Activated B cell treated with CpG ODN at 0.5 μM for 24 hours (primary cell): ENCODE measurements at regions not wholly inside any gene's neighbourhood (a gene's known extent, or its start where the extent isn't known, plus 50 kb on each side); places are given as distances from the start of the nearest gene placed in this dataset.

Experiments
- ATAC-seq: fragments of 200-7000 bp; cut with Tn5 transposase; one replicate; pipeline ENCODE4 v1.10.0; 2021; ENCODE audit warnings: low read depth, mild to moderate bottlenecking, moderate library complexity
- CTCF ChIA-PET: fragments of 350-600 bp; sonication (Branson Sonifier 250); formaldehyde crosslinking; loops from one replicate; lab custom pipeline; 2021; ENCODE audit warnings: antibody characterized with exemption; lab: Charles Lee
- POLR2A ChIA-PET: fragments of 350-600 bp; sonication (Branson Sonifier 250); formaldehyde crosslinking; loops from one replicate; lab custom pipeline; 2021; ENCODE audit warnings: antibody characterized with exemption; lab: Charles Lee
- DNase-seq: peaks from one replicate; pipeline ENCODE4 v3.0.0; 2022
- H3K27ac Mint-ChIP-seq: one replicate; pipeline ENCODE4 v1.8.0; 2020; ENCODE audit warnings: mixed read lengths
- H3K27me3 Mint-ChIP-seq: one replicate; pipeline ENCODE4 v1.8.0; 2021; ENCODE audit warnings: mixed read lengths
- H3K36me3 Mint-ChIP-seq: one replicate; pipeline ENCODE4 v1.8.0; 2021; ENCODE audit warnings: low read depth, mixed read lengths
- H3K4me1 Mint-ChIP-seq: one replicate; pipeline ENCODE4 v1.8.0; 2021; ENCODE audit warnings: mixed read lengths
- H3K4me3 Mint-ChIP-seq: one replicate; pipeline ENCODE4 v1.8.0; 2020; ENCODE audit warnings: mild to moderate bottlenecking, mixed read lengths
- H3K9me3 Mint-ChIP-seq: one replicate; pipeline ENCODE4 v1.8.0; 2020; ENCODE audit warnings: mixed read lengths
- intact Hi-C: fragments of 100-400 bp; cut with micrococcal nuclease; formaldehyde crosslinking; loops from one replicate; pipeline ENCODE4 v1.15.1; 2024
- TF ChIP-seq, protein P1 (sequence below): fragments of 200-600 bp; IDR thresholded peaks from one replicate; pipeline ENCODE4 v1.8.0; 2022; ENCODE audit warnings: antibody characterized with exemption, mild to moderate bottlenecking

DNA sequence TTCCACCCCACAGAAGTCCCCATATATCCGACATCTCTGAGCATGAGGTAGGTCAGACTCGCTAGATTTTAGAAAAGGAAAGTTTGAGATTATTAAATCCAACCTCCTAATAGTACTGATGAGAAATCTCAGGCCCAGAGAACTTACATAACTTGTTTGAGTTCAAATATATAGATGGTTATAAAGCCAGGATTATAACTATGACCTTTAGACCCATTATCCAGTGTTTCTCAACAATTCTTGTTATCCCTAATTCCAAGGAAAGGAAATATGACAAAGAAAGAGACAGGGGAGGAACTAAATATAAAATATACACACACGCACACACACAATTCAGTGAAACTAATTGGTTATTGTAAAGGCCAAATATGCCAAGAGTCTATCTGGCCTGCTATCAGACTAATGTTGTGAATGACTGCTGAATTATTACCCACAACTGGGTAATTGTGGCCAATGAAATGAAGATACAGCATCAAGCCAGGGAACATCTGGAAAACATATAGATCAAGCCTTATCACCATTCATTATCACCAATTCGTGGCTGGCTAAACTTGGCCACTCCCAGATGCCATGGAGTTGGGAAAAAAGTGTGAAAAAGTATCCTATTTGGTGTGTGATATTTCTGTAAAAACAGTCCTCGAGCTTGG lies 248.4 kb downstream of the PRELID2 start:
- H3K4me1 Mint-ChIP-seq = no peaks in the 10 kb centered on the region
- intact Hi-C loops = no loop called here
- H3K9me3 Mint-ChIP-seq = no peaks in the 10 kb centered on the region
- no peaks in the 10 kb centered on the region for H3K27me3 Mint-ChIP-seq
- ATAC-seq (no peak), DNase-seq (no peak)
- CTCF ChIA-PET = no interaction called here
- H3K4me3 Mint-ChIP-seq = no peak overlapping the region
- no peak overlapping the region for H3K27ac Mint-ChIP-seq
- POLR2A ChIA-PET = no interaction called here
- TF ChIP-seq, protein P1, sequence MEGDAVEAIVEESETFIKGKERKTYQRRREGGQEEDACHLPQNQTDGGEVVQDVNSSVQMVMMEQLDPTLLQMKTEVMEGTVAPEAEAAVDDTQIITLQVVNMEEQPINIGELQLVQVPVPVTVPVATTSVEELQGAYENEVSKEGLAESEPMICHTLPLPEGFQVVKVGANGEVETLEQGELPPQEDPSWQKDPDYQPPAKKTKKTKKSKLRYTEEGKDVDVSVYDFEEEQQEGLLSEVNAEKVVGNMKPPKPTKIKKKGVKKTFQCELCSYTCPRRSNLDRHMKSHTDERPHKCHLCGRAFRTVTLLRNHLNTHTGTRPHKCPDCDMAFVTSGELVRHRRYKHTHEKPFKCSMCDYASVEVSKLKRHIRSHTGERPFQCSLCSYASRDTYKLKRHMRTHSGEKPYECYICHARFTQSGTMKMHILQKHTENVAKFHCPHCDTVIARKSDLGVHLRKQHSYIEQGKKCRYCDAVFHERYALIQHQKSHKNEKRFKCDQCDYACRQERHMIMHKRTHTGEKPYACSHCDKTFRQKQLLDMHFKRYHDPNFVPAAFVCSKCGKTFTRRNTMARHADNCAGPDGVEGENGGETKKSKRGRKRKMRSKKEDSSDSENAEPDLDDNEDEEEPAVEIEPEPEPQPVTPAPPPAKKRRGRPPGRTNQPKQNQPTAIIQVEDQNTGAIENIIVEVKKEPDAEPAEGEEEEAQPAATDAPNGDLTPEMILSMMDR = no peak
- no peaks in the 10 kb centered on the region for H3K36me3 Mint-ChIP-seq

DNA sequence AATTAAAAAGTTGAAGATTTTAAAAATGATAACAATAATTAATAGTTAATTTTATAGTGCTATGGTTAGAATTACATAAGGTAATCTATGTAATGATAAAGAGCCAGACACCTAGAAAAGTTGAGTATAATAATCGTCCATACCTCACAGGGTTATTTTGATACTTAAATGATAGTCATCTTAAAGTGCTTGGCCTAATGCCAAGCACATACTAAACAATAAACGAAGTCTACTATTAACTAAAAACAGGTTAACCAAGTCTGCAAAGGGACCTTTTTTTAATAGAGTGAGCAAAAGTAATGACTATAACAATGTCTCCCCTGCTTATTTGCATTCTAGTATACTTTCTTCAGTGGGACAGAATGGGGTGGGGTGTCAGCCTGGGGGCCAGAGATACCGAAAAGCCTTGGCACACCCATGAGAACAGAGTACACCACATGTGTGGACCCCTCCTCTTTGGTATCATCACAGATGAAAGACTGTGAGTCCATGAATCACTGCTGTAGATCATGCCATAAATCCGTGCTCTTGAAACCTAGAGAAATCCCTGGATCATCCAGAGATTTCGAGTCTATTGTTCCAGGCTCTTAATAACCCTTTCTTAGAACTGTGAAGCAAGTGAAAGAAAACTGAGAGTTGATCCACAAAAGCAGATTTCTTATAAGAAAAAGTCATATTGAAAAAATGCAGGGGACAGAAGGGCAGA lies 249.5 kb downstream of the PRELID2 start:
- TF ChIP-seq, protein P1 = no peak
- no peaks in the 10 kb centered on the region for H3K27me3 Mint-ChIP-seq
- H3K27ac Mint-ChIP-seq = no peak overlapping the region
- no peaks in the 10 kb centered on the region for H3K4me1 Mint-ChIP-seq
- POLR2A ChIA-PET = no interaction called here
- no peaks in the 10 kb centered on the region for H3K9me3 Mint-ChIP-seq
- CTCF ChIA-PET = no interaction called here
- intact Hi-C loops = no loop called here
- ATAC-seq (no peak), DNase-seq (no peak)
- H3K4me3 Mint-ChIP-seq = no peak overlapping the region
- no peaks in the 10 kb centered on the region for H3K36me3 Mint-ChIP-seq

DNA sequence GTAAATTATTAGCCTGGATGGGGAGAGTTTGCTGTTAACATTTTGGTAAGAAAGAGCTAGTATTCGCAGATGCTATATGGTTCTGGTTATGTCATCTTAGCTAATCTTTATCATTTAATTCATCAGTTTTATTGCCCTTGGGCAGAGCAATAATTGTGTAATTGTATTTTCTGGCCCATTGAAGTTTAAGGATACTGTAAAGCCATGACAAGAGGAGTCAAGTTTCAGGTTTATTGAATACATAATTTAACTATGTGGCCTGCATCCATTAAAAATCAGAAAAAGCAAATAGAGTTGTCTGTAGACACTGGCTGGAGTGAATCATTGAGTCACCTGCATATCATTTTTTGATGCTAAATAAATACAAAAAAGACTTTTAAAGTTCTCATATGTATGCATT lies 255.8 kb downstream of the PRELID2 start:
- DNase-seq (no peak), ATAC-seq (no peak)
- H3K27me3 Mint-ChIP-seq = no peaks in the 10 kb centered on the region
- no peak overlapping the region for H3K4me3 Mint-ChIP-seq
- H3K36me3 Mint-ChIP-seq = no peaks in the 10 kb centered on the region
- TF ChIP-seq, protein P1 = no peak
- ChIA-PET CTCF (no interaction called here), POLR2A (no interaction called here)
- no peaks in the 10 kb centered on the region for H3K4me1 Mint-ChIP-seq
- no peak overlapping the region for H3K27ac Mint-ChIP-seq
- peaks cover 18% of the 10 kb centered on the region for H3K9me3 Mint-ChIP-seq
- intact Hi-C loops = no loop called here

DNA sequence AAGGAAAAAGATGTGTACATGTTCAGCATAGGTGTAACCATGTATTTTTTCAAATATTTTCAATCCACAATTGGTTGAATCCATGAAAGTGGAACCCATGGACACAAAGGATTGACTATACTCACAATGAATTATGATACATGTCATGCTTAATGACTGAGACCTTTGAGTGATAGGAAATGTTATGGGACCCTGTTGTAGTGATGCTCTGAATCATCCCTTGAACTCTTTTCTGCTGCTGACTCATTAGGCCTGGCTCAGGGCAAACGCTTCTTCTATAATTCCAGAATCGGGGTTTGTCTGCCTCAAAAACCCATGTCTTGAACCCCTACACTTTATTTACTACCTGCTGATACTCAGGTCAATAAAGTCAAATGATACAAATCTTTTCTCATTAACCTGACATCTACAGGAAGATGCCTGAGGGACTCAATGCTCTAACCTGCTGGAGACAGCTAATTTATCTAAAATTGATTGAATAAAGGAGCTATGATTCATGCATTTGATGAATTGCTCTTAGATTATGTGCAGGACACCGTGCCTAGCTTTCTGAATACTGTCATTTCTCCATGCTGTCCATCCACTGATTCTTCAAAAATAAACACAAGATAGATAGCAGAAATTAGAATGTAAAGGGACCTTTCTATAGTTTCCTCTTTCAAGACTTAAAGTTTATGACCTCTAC lies 260.1 kb downstream of the PRELID2 start:
- Mint-ChIP-seq H3K27me3 (no peaks in the 10 kb centered on the region), H3K9me3 (peaks cover 18% of the 10 kb centered on the region), H3K36me3 (no peaks in the 10 kb centered on the region), H3K27ac (no peak overlapping the region), H3K4me3 (no peak overlapping the region), H3K4me1 (no peaks in the 10 kb centered on the region)
- no peak for ATAC-seq
- intact Hi-C loops = no loop called here
- CTCF ChIA-PET = no interaction called here
- POLR2A ChIA-PET = no interaction called here
- no peak for DNase-seq
- TF ChIP-seq, protein P1 = no peak

DNA sequence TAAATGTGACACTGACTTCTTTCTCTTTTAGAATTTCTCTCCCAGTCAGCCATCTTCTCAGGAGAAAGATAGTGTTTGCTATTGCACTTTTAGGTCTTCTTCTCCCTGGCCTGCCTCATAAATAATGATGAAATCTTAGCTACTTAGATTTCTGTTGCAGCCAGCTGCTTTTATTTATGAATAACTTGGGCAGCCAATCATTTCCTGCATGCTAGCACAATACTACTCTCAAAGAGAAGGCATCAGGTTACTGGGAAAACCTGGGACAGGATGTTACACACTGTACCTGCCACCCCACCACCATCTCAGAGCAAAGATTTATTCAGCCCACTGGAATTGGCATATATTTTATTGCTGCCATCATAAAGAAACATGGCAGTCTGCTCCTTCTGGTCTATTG lies 266.6 kb downstream of the PRELID2 start:
- H3K4me1 Mint-ChIP-seq = no peaks in the 10 kb centered on the region
- H3K36me3 Mint-ChIP-seq = no peaks in the 10 kb centered on the region
- no peaks in the 10 kb centered on the region for H3K9me3 Mint-ChIP-seq
- TF ChIP-seq, protein P1 = no peak
- ATAC-seq (no peak), DNase-seq (no peak)
- H3K27ac Mint-ChIP-seq = no peak overlapping the region
- POLR2A ChIA-PET = no interaction called here
- CTCF ChIA-PET = no interaction called here
- no peak overlapping the region for H3K4me3 Mint-ChIP-seq
- H3K27me3 Mint-ChIP-seq = no peaks in the 10 kb centered on the region
- intact Hi-C loops = no loop called here
